ENCODE measurements at regions not wholly inside any gene's neighbourhood (a gene's known extent, or its start where the extent isn't known, plus 50 kb on each side); places are given as distances from the start of the nearest gene placed in this dataset.
A peak's percentile ranks its signal among the peaks of the same experiment; 100 is the strongest.
"Not testable (repeated sequence)": the region's sequence is repeated elsewhere in the genome, so short reads cannot be mapped to it uniquely, and the experiment has no call there.

GRCh38 chr15:60165111-60165510 lies 161.0 kb downstream of the FOXB1 start:
- Histone ChIP-seq H3K4me3 (no peak overlapping the region), H3K9me3 (no peaks in the 10 kb centered on the region), H3K36me3 (no peaks in the 10 kb centered on the region), H3K4me1 (no peaks in the 10 kb centered on the region), H3K27me3 (peaks cover 0 to 13% (median 4%) of the 10 kb centered on the region in 3 donors), H3K27ac (no peak overlapping the region)
- 73 to 86% (median 85%) methylated on average over 3 of the region's 3 CpGs for WGBS, 5 donors
- intact Hi-C loops (cut with DNase I; ENCODE audit: low total_unique reads), result no loop called here
- TF ChIP-seq EP300 (IDR thresholded peaks at IDR 0.05) (no peak), POLR2A (IDR thresholded peaks at IDR 0.05) (no peak), POLR2AphosphoS5 (IDR thresholded peaks at IDR 0.05) (no peak), CTCF (IDR thresholded peaks at IDR 0.05) (no peak)
- DNase-seq, result no peak

DNA sequence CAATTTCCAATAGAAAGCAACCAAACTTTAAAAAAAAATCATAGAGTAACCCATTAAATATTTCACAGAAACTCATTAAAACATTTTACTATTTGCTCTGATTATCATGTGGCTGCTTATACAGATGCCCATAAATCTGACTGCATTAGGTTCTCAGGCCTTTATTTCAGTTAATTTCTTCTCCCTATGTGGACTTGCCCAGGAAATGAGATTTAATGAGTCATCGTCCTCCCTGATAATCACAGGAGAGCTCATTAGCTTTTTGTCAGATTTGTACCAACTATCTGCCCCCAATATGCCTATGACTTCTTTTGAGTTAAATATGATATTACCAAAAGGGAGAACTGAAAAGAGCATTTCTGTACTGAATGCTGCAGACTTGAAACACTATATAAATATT lies 168.0 kb downstream of the FOXB1 start:
- intact Hi-C loops (cut with DNase I; ENCODE audit: low total_unique reads), result loop anchor here (10.0 kb wide), 1 partner anchor 447 kb away; no protein-coding TSS in a partner anchor
- WGBS, 5 donors, result 38 to 73% (median 58%) methylated on average over 1 of the region's 1 CpG
- TF ChIP-seq EP300 (IDR thresholded peaks at IDR 0.05) (no peak), POLR2A (IDR thresholded peaks at IDR 0.05) (no peak), POLR2AphosphoS5 (IDR thresholded peaks at IDR 0.05) (no peak), CTCF (IDR thresholded peaks at IDR 0.05) (no peak)
- H3K4me1 ChIP-seq, result no peaks in the 10 kb centered on the region
- no peak overlapping the region for H3K4me3 ChIP-seq
- H3K36me3 ChIP-seq, result no peaks in the 10 kb centered on the region
- H3K9me3 ChIP-seq, result no peaks in the 10 kb centered on the region
- no peak for DNase-seq
- peaks cover 0 to 12% (median 0%) of the 10 kb centered on the region in 3 donors for H3K27me3 ChIP-seq
- no peak overlapping the region for H3K27ac ChIP-seq

DNA sequence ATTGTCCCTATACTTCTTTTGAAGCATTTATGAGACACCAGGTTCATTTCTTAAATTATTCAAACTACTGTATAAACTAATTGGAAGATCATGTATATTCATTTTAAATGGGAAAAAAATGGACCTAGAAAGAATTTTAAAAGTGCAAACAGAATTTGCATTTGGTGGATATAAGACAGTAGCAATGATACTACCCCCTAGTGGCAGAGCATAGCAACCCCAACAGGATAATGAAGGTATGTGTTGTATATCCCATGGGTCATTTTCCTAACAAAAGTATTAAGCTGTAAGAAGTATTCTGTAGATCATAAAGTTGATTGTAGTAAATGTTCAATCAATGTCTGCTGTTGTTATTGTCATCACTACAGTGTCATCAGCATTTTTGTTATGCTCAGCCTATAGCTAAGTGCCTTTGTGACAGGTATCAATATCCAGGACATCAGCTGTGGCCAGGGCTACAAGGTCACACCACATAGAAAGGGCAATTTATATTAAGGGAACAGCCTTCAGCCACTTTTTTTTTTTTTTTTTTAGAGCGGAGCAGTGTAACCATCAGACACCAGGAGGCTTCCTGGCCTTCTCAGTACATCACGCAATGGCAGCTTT lies 175.8 kb downstream of the FOXB1 start:
- Histone ChIP-seq H3K4me3 (no peak overlapping the region), H3K27me3 (peaks cover 0 to 15% (median 0%) of the 10 kb centered on the region in 3 donors), H3K36me3 (no peaks in the 10 kb centered on the region), H3K27ac (no peak overlapping the region), H3K4me1 (no peaks in the 10 kb centered on the region), H3K9me3 (no peaks in the 10 kb centered on the region)
- WGBS, 5 donors, result 63 to 75% (median 74%) methylated on average over 2 of the region's 2 CpGs
- intact Hi-C loops (cut with DNase I; ENCODE audit: low total_unique reads), result loop anchor here (5.0 to 10.0 kb wide), 2 partner anchors 263 to 455 kb away; no protein-coding TSS in a partner anchor
- peak in 1 of 2 donors; percentile 56 for DNase-seq
- TF ChIP-seq POLR2AphosphoS5 (IDR thresholded peaks at IDR 0.05), result no peak
- peak in 5 of 7 experiments; percentile 27 to 78 (median 67) for TF ChIP-seq CTCF (IDR thresholded peaks at IDR 0.05)

DNA sequence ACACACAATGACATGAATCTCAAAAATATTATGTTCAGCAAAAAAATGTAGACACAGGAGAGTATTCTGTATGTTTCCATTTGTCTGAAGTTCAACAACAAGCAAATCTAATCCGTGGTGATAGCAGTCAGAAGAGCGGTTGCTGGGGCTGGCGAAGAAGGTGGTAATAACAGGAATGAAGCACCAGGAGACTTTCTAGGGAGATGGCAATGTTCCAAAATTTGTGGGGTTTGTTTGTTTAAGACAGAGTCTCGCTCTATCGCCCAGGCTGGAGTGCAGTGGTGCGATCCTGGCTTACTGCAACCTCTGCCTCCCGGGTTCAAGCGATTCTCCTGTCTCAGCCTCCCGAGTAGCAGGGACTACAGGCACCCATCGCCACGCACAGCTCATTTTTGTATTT lies 177.8 kb downstream of the FOXB1 start:
- H3K27ac ChIP-seq, H3K4me1 ChIP-seq, H3K36me3 ChIP-seq, H3K4me3 ChIP-seq, H3K9me3 ChIP-seq: not testable (repeated sequence)
- intact Hi-C loops (cut with DNase I; ENCODE audit: low total_unique reads), result loop anchor here (5.0 kb wide), 1 partner anchor 265 kb away; no protein-coding TSS in a partner anchor
- peaks cover 0 to 19% (median 3%) of the 10 kb centered on the region in 3 donors for H3K27me3 ChIP-seq
- WGBS, 5 donors, result 74 to 84% (median 84%) methylated on average over 11 of the region's 11 CpGs
- peak in 1 of 2 donors; percentile 2 for DNase-seq

GRCh38 chr15:60183366-60183765 lies 179.3 kb downstream of the FOXB1 start:
- intact Hi-C loops (cut with DNase I; ENCODE audit: low total_unique reads), result loop anchor here (5.0 kb wide), 1 partner anchor 266 kb away; no protein-coding TSS in a partner anchor
- no peaks in the 10 kb centered on the region for H3K36me3 ChIP-seq
- WGBS, 5 donors, result 72 to 85% (median 84%) methylated on average over 6 of the region's 6 CpGs
- H3K9me3 ChIP-seq, result no peaks in the 10 kb centered on the region
- TF ChIP-seq POLR2A (IDR thresholded peaks at IDR 0.05) (no peak), EP300 (IDR thresholded peaks at IDR 0.05) (no peak), CTCF (IDR thresholded peaks at IDR 0.05) (no peak), POLR2AphosphoS5 (IDR thresholded peaks at IDR 0.05) (no peak)
- no peak overlapping the region for H3K27ac ChIP-seq
- peaks cover 0 to 26% (median 3%) of the 10 kb centered on the region in 3 donors for H3K27me3 ChIP-seq
- H3K4me1 ChIP-seq, result no peaks in the 10 kb centered on the region
- DNase-seq, result peak in 1 of 2 donors; percentile 2
- no peak overlapping the region for H3K4me3 ChIP-seq

All from stomach (tissue), 8 donors.